ENCODE measurements at regions not wholly inside any gene's neighbourhood (a gene's known extent, or its start where the extent isn't known, plus 50 kb on each side); places are given as distances from the start of the nearest gene placed in this dataset.

GRCh38 chr15:87293031-87293430 lies 963.5 kb downstream of the NTRK3 start:
- no peak for TF ChIP-seq HDAC2 (CRISPR knock-in tag; IDR thresholded peaks at IDR 0.05)
- no peak for TF ChIP-seq ZMYM2 (CRISPR knock-in tag; IDR thresholded peaks at IDR 0.05)
- TF ChIP-seq CTCF (CRISPR knock-in tag; IDR thresholded peaks at IDR 0.05) = no peak
- no peak for TF ChIP-seq THAP9 (CRISPR knock-in tag; IDR thresholded peaks at IDR 0.05; ENCODE audit: borderline replicate concordance)
- TF ChIP-seq ZHX1 (CRISPR knock-in tag; IDR thresholded peaks at IDR 0.05; ENCODE audit: low read depth) = no peak
- no peak for TF ChIP-seq DMAP1 (CRISPR knock-in tag; IDR thresholded peaks at IDR 0.05)
- no peak for TF ChIP-seq SIX4 (CRISPR knock-in tag; IDR thresholded peaks at IDR 0.05)
- no peak for TF ChIP-seq CCAR2 (optimal IDR thresholded peaks at IDR 0.05; ENCODE audit: low read depth, low read length)
- no peak for TF ChIP-seq U2AF1 (optimal IDR thresholded peaks at IDR 0.05; ENCODE audit: low read depth, low read length)
- no peak for TF ChIP-seq SMAD1 (CRISPR knock-in tag; IDR thresholded peaks at IDR 0.05; ENCODE audit: borderline replicate concordance, low read depth)
- no peak for TF ChIP-seq ZNF83 (CRISPR knock-in tag; IDR thresholded peaks at IDR 0.05; ENCODE audit: borderline replicate concordance)
- no peak for TF ChIP-seq GTF2F1 (IDR thresholded peaks at IDR 0.05; ENCODE audit: low read length)

All from HepG2 (cell line).